Brain microvascular endothelial cell (primary cell): ENCODE measurements at regions not wholly inside any gene's neighbourhood (a gene's known extent, or its start where the extent isn't known, plus 50 kb on each side); places are given as distances from the start of the nearest gene placed in this dataset.
"Not testable (repeated sequence)": the region's sequence is repeated elsewhere in the genome, so short reads cannot be mapped to it uniquely, and the experiment has no call there.

Experiments used
- DNase-seq: peaks from one replicate; pipeline ENCODE4 v3.0.0-alpha.2; 2020
- H3K27ac ChIP-seq: fragments of 250-450 bp; sonication (Bioruptor Pico); 2 replicates; pipeline ENCODE4 v1.5.1; 2020; ENCODE audit warnings: mild to moderate bottlenecking, moderate library complexity
- H3K27me3 ChIP-seq: fragments of 250-450 bp; sonication (Bioruptor Pico); replicated peaks from 2 replicates; pipeline ENCODE4 v1.5.1; 2020; ENCODE audit warnings: mild to moderate bottlenecking
- H3K36me3 ChIP-seq: fragments of 250-450 bp; sonication (Bioruptor Pico); replicated peaks from 2 replicates; pipeline ENCODE4 v1.5.1; 2020; ENCODE audit warnings: mild to moderate bottlenecking
- H3K4me3 ChIP-seq: 2 replicates; pipeline ENCODE4 v1.5.1; 2011; ENCODE audit warnings: low read depth, mild to moderate bottlenecking, control low read depth, low read length, moderate library complexity
- in situ Hi-C: cut with HindIII; loops from 2 replicates; pipeline ENCODE4 v1.10.0; 2017; ENCODE audit warnings: low sequenced_read_pairs, low pct_ligation_motif_present
- TF ChIP-seq, protein P1 (sequence below): IDR thresholded peaks from 2 replicates; pipeline ENCODE4 v1.5.1; 2011; ENCODE audit warnings: low read depth, mild to moderate bottlenecking, moderate library complexity, low read length, control low read depth, inconsistent platforms; ENCODE audit errors: missing control alignments

DNA sequence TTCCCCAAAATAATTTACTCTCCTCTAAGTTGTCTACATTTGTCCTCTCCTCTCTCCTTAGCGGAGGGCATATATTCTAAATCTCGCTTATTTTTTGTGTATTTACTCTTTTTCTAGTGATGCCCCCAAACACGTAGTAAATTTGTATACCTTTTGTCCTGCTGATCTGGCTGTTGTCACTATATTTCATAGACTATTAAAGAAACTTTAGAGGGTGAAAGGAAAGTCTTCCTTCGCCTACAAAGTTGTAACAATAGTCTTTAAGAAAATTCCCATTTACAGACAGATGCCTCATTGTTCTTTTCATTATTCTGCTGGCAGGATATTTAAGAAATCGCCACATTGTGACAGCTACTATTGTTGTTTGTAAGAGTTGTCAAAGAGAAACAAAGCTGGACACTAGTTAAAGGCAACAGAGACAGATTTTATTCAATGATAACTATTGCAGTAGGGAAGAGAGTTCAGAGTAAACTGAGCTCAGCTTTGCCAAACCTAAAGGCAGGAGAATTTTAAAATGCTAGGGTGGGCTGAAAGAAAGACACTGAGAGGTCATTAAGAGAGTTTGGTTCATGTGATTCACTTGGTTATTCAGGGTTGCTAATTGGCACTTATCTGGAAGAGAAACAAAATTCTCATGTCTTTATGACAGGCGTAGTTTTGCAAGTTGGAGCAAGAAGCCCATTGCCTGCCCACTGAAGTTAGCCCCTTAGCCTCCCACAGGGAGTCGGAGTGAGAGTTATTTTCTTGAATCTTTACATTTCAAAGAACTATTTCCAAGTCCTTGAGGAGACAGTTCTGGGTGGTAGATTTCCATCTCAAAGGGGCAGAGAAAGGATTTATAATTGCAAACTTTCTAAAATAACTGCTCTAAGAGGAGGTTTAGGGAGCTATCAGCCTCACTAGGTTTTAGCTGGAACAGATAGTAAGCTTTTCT lies 1272.5 kb upstream of the SEL1L start:
- Histone ChIP-seq H3K27me3 (no peaks in the 10 kb centered on the region), H3K27ac (no peak overlapping the region), H3K36me3 (no peaks in the 10 kb centered on the region), H3K4me3 (no peak overlapping the region)
- DNase-seq = no peak
- TF ChIP-seq, protein P1, sequence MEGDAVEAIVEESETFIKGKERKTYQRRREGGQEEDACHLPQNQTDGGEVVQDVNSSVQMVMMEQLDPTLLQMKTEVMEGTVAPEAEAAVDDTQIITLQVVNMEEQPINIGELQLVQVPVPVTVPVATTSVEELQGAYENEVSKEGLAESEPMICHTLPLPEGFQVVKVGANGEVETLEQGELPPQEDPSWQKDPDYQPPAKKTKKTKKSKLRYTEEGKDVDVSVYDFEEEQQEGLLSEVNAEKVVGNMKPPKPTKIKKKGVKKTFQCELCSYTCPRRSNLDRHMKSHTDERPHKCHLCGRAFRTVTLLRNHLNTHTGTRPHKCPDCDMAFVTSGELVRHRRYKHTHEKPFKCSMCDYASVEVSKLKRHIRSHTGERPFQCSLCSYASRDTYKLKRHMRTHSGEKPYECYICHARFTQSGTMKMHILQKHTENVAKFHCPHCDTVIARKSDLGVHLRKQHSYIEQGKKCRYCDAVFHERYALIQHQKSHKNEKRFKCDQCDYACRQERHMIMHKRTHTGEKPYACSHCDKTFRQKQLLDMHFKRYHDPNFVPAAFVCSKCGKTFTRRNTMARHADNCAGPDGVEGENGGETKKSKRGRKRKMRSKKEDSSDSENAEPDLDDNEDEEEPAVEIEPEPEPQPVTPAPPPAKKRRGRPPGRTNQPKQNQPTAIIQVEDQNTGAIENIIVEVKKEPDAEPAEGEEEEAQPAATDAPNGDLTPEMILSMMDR = no peak
- in situ Hi-C loops = no loop called here

DNA sequence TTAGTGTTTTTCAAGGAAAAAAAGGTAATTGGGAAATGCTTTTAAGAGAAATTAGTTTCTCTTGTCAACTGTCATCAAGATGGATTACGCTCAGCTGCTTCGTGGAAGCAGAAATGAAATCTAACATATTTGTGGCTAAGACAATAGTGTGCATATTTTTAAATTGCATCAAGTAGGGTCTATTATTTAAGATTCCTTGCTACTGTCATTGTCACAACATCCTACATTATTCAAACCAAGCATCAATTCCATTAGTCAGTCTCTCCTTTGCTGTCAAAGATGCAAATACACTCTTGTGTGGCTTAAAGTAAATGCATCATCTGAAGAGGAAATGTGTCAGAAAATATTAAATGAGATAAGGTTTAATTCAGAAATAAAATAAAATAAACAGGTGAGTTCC lies 1277.6 kb upstream of the SEL1L start:
- no peaks in the 10 kb centered on the region for H3K36me3 ChIP-seq
- in situ Hi-C loops = no loop called here
- DNase-seq = no peak
- no peak overlapping the region for H3K27ac ChIP-seq
- H3K4me3 ChIP-seq = no peak overlapping the region
- TF ChIP-seq, protein P1 = no peak
- no peaks in the 10 kb centered on the region for H3K27me3 ChIP-seq

DNA sequence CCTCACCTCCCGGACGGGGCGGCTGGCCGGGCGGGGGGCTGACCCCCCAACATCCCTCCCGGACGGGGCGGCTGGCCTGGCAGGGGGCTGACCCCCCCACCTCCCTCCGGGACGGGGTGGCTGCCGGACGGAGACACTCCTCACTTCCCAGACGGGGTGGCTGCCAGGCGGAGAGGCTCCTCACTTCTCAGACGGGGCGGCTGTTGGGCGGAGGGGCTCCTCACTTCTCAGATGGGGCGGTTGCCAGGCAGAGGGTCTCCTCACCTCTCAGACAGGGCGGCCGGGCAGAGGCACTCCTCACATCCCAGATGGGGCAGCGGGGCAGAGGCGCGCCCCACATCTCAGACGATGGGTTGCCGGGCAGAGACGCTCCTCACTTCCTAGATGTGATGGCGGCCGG lies 1280.7 kb upstream of the SEL1L start:
- DNase-seq, H3K27ac ChIP-seq, H3K4me3 ChIP-seq, in situ Hi-C loops, H3K27me3 ChIP-seq, H3K36me3 ChIP-seq: not testable (repeated sequence)

DNA sequence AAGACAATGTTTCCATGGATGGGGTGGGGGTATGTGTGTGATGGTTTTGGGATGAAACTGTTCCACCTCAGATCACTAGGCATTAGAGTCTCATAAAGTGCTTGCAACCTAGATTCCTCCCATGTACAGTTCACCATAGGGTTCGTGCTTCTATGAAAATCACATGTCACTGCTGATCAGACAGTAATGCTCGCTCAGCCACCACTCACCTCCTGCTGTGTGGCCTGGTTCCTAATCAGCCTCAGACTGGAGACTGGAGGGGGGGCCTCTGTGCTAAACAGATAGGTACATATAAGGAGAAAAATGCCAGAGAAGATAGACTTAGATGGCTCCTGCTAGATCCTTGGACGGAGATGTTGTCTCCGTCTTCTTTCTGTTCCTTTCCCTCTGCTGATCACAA lies 1296.9 kb upstream of the SEL1L start:
- H3K27ac ChIP-seq = no peak overlapping the region

DNA sequence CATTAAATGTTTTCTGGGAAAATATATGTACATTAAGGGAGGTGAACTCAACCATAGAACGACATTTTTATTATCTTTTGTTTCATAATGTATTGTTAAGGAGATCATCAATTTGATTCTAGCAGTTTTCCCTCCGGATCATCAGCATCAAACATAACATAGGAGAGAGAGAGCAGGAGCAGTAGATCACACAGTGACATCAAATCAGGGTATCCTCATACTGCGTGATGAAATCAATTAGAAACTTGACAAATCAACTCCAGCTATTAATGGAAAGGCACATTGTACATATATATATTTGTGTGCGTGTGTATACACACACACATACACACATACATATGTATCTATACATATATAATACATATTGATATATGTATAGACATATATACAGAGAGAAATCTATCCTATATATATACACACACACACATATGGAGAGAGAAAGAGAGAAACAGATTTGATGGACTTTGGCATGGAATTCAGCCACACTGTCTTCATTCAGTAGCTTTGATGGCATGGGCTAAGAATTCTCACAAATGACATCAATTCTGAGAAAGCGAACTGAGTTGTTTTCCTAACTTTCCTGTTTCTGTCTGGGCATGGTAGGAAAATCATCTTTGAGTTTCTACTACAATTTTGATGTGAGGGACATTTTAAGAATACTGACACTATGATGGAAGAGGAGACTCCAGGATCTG lies 1302.8 kb upstream of the SEL1L start:
- TF ChIP-seq, protein P1 = no peak
- Histone ChIP-seq H3K36me3 (no peaks in the 10 kb centered on the region), H3K4me3 (no peak overlapping the region), H3K27ac (no peak overlapping the region), H3K27me3 (no peaks in the 10 kb centered on the region)
- in situ Hi-C loops = no loop called here
- DNase-seq = no peak

More for the DNA sequence above, 1296.9 kb upstream of the SEL1L start:
- no peak for DNase-seq
- Histone ChIP-seq H3K27me3 (no peaks in the 10 kb centered on the region), H3K36me3 (no peaks in the 10 kb centered on the region), H3K4me3 (no peak overlapping the region)
- TF ChIP-seq, protein P1 = no peak
- in situ Hi-C loops = no loop called here

DNA sequence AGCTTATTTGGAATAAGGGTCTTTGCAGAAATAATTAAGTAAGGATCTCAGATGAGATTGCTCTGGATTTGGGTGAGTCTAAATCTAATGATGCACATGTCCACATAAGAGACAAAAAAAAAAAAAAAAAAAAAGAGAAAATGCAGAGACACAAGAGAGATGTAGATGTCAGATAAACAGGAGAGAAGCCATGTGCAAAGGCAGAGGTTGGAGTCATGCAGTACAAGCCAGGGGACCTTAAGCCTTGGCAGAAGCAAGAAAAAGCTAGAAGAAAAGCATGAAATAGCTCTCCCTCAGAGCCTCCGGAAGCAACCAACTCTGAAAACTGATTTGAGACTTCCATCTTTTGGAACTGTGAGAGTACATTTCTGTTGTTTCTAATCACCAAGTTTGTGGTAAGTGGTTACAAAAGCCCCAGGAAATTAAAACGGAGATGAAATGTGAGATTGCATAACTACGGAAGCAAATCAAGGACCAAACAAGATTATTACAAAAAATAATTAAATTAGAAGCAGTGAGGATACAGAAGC lies 1304.0 kb upstream of the SEL1L start:
- in situ Hi-C loops = no loop called here
- Histone ChIP-seq H3K27me3 (no peaks in the 10 kb centered on the region), H3K4me3 (no peak overlapping the region), H3K27ac (no peak overlapping the region), H3K36me3 (no peaks in the 10 kb centered on the region)
- no peak for DNase-seq
- TF ChIP-seq, protein P1 = no peak
